Cardiac septum (tissue), 1 donor: ENCODE measurements at regions not wholly inside any gene's neighbourhood (a gene's known extent, or its start where the extent isn't known, plus 50 kb on each side); places are given as distances from the start of the nearest gene placed in this dataset.

ENCODE experiments used
- DNase-seq: peaks from one replicate; pipeline ENCODE4 v3.0.0-alpha.2; 2020; ENCODE audit warnings: low spot score
- intact Hi-C: fragments of 100-400 bp; cut with DNase I; formaldehyde crosslinking; loops from one replicate; pipeline ENCODE4 v1.14.0; 2022
- donor health status: DM: no; HTN: no; CAD: no.

DNA sequence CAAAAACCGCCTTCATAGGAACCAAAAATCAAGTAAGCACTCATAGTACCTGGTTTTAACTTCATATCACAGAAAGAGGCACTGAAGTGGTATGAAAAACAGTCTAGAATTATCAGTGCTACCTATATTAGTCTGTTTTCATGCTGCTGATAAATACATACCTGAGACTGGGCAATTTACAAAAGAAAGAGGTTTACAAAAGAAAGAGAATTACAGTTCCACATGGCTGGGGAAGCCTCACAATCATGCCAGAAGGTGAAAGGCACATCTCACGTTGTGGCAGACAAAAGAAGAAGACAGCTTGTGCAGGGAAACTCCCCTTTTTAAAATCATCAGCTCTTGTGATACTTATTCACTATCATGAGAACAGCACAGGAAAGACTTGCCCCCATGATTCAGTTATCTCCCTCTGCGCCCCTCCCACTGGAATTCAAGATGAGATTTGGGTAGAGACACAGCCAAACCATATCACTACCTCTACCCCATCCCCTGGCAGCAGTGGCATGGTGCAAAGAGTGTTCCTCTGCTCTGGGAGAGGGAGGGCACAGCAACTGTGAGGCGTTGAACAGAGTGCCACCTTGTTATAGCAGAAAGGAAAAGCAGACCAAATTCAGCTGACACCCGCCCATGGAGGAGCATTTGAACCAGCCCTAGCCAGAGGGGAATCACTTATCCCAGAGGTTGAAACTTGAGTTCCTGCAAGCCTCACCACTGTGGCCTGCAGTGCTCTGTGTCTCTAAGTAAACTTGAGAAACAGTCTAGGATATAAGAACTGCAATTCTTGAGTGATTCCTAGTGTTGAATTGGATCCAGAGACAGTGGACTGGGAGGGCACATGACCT lies 61.9 kb upstream of the PTPRZ1 start:
- no peak for DNase-seq
- intact Hi-C loops, result no loop called here

DNA sequence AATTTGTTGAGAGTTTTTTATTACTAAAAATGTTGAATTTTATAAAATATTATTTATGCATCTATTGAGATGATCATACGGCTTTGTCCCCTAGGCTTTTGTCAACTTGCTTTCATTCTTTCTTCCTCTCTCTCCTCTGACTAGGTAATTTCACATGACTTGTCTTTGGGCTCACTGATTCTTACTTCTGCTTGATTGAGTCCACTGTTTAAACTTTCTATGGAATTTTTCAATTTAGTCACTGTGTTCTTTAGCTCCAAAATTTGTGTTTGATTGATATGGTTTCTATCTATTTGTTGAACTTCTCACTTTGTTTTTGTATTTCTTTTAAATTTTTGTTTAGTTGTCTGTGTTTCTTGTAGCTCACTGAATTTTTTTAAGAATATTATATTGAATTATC lies 65.9 kb upstream of the PTPRZ1 start:
- DNase-seq, result no peak
- intact Hi-C loops, result no loop called here

DNA sequence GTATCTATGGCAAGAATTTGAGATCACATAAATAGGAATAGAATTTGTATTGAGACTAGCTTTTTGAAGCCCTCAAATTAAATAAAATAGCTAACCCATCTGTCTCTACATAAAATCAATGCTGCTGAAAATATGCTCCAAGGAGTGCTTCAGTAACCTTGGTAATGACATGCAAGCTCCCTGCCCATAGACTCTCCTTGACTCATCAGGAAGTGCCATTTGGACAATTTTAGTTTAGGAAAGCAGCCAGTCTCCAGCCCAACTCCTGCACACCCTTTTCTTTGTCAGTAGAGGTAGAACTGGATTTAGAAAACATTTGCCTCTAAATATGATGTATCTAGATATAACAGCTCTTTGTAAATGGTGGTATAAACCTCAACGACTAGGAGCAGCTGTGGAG lies 69.9 kb upstream of the PTPRZ1 start:
- no peak for DNase-seq
- intact Hi-C loops, result no loop called here

DNA sequence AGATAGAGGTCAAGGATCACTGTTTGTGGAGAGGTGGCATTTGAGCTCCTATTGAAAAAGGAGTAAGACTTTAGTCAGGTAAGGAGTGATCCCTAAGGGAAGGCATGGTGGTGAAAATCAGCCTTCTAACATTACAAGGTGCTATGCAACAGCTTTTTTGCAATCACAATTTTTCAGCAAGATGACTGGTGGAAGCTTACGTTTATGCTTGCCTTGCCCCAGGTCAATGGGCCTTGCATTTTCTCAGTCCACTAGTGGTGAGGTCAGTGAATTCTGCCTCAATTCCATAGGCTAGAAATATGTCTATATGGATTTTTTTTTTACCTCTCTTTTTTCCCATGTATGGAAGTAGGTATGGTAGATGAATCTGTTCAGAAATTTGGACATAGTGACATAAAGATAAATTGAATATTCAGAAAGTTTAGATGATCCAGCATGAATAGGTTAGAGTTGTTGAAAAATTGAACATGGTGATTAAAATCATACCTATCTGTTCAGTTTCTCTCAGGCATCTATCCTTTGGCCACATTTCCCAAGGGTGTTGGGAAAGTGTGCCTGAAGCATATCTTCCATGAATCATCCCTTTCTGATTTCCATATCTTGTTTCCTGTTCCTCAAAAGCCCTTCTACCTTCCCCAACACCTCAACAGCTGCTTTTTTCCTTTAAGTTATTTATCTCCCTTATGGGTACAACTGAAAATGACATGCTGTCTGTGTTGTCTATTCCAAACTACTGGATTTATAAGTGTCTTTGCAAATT lies 71.9 kb upstream of the PTPRZ1 start:
- no peak for DNase-seq
- intact Hi-C loops, result no loop called here

DNA sequence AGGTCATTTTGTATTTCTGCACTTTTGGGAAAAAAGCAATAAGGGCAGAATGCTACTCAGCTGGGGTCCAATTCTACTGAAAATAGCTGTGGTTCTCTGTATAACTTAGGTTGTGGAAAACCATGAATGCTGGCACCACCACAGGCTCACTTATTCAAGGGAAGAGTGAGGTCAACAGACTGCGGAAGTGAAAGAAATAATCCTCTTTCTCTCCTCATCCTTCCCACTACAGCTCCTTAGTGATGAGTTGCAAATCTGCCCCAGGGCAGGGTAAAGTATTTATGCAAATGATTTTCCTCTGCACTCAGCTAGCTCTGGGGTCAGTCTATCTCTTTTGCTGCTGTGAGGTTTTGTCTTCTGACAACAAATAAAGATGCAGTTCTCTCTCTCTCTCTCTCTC lies 74.1 kb upstream of the PTPRZ1 start:
- intact Hi-C loops, result no loop called here

DNA sequence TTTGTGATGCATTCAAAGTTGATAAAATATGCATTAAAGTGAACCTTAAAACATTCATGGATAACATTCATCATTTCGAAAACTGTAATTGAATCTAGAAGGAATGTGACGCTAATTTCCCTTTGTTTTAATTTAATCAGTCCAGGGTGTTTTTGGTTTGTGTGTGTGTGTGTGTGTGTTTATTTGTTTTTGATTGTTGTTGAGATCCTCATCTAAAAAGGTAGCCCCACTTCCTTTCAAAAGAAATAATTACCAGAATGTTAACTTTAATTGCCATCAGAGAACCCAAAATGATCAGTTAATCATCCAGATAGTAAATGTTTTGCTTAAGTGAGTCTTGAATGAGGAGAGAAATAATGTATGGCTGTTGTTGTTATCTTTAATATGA lies 74.5 kb upstream of the PTPRZ1 start:
- intact Hi-C loops, result no loop called here
- DNase-seq, result no peak

More for the DNA sequence above, 74.1 kb upstream of the PTPRZ1 start:
- no peak for DNase-seq

DNA sequence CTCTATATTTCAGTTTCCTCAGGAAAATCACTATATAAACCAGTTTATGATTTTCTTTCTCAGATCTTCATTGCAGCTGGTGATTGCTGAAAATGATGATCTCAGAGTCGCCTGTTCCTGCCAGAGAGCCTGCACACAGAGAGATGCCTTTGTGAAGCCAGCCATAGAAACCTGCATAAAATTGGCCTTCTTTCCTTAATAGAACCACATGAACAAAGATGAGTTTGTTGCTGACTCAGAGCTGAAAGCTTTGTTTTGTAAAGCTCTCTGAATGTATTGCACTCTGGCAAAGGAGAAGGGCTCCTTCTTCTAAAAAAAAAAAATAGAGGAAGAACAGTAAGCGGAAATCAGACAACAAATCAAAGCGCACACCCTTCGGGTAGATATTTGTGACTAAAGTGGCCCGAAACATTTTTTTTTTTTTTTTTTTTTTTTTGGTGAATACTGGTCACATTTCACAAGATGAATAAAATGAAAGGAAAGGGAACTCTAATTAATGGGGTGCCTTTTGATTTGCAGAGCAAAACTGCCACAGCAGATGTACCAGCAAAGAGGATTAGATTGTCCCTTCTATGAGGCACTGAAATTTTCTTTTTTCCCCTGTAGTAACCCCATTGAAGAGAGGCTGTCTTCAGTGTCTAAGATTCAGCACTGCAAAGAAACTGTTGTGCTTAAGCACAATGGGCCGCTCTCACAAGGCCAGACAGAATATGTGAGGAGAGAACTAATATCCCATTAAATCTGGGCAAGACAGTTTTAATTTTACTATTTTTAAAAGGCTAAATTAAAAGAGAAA lies 75.1 kb upstream of the PTPRZ1 start:
- intact Hi-C loops, result no loop called here
- no peak for DNase-seq

DNA sequence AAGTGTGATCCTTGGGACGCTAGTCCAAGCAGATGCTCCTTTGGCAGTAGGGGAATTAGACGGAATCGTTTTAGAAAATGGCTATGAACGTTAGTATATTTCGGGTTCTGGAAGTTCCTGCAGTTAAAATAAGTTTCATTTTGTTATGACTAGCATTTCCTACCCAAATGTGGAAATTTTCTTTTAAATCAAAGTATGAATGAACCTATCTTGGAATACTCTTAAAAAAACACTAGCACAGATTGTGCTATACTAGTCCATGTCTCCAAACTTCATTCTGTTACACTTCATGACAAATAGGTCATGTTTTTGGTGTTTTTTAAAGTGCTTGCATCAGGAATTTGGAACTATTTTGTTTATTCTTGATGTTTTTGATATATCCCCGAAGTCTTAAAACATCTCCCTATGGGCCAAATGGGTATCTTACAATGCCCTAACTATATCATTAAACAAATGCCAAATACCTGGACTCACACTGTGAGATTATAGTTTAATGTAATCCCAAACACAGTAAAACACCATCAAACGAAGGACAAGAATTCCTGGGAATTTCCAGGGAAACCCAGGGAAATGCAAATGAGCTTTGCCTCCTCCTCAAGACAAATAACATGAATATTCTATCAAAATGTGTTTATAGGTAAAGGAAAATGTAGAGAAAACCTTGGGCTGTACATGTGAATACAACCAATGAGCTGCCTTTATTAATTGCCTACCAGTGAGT lies 75.9 kb upstream of the PTPRZ1 start:
- DNase-seq, result no peak
- intact Hi-C loops, result no loop called here

DNA sequence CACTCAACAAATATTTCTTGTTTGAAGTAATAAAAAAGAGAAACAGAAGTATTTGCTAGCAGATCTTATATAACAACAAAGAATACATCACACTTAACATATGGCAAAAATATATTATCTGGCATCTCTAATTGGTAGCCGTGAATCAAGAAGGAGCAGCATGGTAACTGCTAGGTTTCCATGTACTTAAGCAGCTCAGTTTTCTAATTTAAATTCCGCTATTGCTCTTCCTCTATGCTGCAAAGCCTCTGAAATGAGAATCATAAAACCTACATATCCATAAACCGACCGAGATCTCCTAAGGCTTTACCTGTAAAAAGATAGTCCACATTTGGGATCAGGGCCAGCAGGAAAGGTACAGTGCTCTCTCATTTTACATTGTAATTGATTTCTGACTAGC lies 76.6 kb upstream of the PTPRZ1 start:
- intact Hi-C loops, result no loop called here
- DNase-seq, result no peak

DNA sequence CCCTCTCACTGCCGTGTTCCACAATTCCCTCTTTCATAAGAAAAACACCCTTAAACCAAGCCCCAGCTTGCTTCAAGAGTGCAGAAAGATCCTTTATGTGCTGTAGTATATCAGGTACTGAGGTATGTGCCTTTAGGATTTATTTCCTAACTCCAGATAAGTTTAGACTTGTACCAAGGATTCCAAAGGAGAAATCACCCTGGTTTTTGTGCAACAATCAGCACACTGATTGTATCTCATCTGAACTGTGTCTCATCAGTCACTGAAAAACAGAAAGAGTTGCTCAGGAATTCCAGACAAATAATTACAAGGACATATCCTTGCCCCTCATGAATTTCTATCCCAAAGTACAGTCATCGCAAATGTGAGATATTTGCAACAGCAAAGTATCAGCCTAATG lies 77.2 kb upstream of the PTPRZ1 start:
- no peak for DNase-seq
- intact Hi-C loops, result no loop called here

DNA sequence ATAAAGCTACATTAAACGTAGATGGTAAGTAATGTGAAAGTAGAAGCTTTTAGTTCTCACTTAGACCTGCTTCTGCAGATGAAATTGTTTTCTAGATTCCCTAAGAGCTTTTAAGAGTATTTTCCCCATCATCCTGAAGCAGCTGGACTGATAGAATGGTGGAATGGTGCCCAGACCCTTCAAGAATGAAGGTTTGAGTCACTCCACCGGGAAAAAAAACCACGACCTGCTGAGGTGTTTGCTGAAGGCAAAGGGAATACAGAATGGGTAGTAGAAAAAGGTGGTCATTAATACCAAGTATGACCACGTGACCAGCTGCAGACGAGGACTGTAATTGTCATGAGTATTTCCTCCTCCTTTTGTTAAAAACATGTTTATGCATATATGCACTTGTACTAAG lies 79.2 kb upstream of the PTPRZ1 start:
- intact Hi-C loops, result no loop called here
- no peak for DNase-seq

DNA sequence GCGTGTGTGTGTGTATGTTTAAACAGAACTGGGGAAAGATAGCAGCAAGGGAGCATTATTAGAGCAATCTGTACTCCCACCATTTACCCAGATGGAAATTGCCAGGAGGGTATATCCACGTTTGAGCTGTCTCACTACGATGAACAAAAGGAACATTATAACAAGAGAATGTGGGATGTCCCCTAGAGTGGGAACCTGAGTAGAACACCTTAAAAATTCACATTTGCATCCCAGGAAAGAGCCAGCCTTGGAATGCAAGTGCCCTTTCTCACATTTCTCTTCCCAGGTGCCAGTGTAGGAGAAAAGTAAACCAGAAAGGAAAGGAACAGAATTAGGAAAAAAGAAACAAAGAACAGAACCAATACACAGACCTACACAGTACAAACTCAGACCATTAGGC lies 95.3 kb upstream of the PTPRZ1 start:
- DNase-seq, result no peak
- intact Hi-C loops, result no loop called here

DNA sequence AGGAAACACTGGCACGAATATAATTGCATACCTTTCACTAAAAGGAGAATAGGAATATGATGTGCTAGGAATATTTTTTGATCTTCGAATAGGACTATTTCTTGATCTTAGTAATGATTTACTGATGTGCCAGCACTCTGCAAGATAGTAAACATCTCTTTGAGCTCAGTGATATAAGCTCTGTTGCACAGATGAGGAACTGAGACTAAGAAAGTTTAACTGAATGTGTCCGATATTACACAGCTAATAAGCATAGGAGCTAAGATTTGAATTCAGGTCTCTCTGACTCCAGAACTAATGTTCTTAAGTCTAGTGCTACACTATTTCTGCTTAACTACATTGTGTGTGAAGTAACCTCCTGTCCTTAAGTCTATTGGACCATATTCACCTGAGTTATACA lies 98.4 kb upstream of the PTPRZ1 start:
- no peak for DNase-seq
- intact Hi-C loops, result no loop called here

DNA sequence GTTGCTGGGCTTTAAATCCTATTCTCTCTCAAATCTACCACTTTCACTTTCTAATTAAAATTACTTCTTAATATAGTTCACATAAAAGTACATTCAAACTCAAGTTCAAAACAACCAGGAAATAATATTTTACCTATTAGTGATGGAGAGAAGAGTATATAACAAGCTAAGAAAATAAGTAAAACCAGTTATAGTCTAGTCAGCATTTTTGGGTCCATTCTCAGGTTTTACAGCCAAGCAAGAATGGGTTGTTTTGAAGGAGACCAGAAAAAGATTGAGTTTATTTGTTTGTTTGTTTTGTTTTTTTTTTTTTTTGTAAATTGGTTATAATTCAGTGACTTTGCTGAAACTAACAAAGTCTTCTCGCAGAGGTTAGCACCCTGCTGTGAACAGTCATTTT lies 106.3 kb upstream of the PTPRZ1 start:
- DNase-seq, result no peak
- intact Hi-C loops, result loop anchor here (10.0 kb wide), 1 partner anchor 218 kb away; no protein-coding TSS in a partner anchor

DNA sequence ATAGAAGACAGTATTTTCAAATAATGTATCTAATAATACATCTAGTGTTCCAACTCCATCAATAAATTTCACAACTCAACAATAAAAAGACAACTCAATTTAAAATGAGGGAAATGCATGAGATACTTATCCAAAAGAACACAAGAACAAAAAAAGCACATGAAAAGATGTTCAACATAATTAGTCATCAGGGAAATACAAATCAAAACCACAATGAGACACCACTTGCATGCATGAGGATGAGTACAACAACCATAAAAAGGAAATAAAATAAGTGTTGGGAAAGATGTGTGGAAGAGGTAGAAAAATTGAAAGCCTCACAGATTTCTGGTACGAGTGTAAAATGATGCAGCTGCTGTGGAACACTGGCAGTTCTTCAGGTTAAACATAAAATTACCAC lies 111.6 kb upstream of the PTPRZ1 start:
- intact Hi-C loops, result loop anchor here (10.0 kb wide), 1 partner anchor 223 kb away; no protein-coding TSS in a partner anchor
- DNase-seq, result no peak

DNA sequence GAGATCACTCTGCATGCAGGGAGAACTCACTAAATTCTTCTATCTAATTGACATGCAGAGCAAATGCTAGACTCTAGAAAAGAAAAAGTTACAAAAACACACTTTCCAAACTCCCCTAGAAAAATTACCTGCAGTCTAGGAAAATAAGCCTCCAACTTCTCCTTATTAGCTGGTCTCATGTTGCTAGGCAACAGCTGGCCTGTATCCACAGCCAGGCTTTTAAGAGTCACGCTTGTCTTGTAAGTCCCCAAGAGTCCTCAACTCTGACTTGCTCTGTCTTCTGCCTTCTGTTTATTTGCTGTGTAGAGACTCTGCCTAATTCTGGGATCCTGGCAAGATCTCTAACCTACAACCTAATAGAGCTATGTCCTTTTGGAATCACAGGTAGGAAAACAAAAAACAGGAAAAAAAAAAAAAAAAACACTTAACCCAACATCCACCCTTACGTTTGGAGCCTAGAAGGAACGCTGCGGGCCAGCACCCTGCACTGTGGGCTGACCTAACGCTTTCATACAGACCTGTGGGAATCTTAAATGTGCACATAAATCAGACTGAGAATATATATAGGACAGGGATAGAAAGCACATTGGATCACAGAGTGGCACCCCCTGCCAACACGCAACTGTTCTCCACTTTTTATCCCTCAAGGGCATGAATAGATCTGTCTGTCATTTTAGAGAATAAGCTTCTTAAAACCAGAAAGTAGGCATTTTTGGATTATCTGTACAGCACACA lies 117.0 kb upstream of the PTPRZ1 start:
- intact Hi-C loops, result no loop called here
- DNase-seq, result no peak

DNA sequence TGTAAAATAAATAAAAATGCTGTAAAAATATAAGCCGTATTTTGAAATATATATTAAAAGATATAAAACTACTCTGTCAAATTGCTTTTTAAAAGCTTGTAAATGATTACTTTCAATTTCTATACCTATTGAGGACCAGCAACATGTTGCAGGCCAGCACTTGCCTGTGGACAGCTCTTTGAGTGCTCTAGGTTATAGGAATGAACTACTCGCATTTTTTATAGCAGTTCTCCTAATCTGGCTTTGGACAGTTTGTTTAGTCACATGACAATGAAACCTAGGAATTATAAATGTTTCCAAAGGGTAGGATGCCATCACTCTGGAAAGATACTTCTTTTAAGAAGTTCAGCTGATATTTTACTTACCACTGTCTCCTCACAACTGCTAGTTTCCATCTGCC lies 117.7 kb upstream of the PTPRZ1 start:
- DNase-seq, result no peak
- intact Hi-C loops, result no loop called here

DNA sequence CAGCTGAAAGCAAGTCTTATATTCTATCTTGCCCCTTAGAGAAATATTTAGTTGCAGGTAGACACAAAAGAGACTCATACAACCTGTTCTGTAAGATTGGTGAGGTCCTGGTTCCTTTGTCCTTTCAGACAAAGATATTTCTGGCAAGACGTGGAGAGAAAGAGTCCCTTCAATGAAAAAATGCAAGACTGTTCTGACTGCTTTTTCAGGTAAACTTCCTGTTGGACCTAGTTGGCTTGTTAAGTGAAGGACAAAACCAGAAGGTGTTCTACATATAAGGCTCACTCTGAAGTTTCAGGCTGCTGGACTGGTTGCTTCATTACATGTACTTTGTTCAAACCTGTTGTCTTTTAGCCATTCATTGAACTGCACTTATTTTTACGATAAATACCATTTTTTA lies 119.0 kb upstream of the PTPRZ1 start:
- intact Hi-C loops, result no loop called here
- DNase-seq, result no peak

DNA sequence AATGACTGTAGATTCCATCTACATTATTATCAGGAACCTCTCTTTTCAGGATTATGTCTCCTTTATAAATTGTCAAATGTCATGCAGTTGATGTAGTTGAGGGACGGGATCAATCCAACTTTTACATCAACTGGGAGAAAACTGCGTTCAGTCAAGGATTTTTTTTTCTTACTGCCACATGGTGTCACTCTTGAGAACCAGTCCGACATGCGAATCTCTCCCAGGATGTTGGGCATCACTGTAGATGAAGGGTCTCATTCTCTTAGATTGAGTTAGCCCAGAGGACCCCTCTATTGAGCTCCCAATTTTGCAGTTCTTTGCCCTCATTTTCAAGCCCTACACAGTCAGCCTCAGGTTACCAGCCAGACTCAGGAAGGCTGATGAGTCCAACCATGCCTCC lies 120.3 kb upstream of the PTPRZ1 start:
- intact Hi-C loops, result no loop called here
- no peak for DNase-seq
